WTC11 (cell line): ENCODE measurements at regions not wholly inside any gene's neighbourhood (a gene's known extent, or its start where the extent isn't known, plus 50 kb on each side); places are given as distances from the start of the nearest gene placed in this dataset.

Source experiments
- ATAC-seq: fragments of 200-7000 bp; cut with Tn5 transposase; 2 replicates; pipeline ENCODE4 v1.10.0; 2021; ENCODE audit warnings: mild to moderate bottlenecking, moderate library complexity
- CTCF ChIA-PET: fragments of 300-600 bp; sonication (Branson Sonifier 250); formaldehyde crosslinking; loops from one replicate; lab custom pipeline; 2021; ENCODE audit warnings: antibody characterized with exemption; lab: Charles Lee
- POLR2A ChIA-PET: fragments of 350-600 bp; sonication (Branson Sonifier 250); formaldehyde crosslinking; loops from one replicate; lab custom pipeline; 2021; ENCODE audit warnings: antibody characterized with exemption; lab: Charles Lee
- DNase-seq: peaks from one replicate; pipeline ENCODE4 v3.0.0; 2021; ENCODE audit warnings: low spot score
- H3K27ac Mint-ChIP-seq: 2 replicates; pipeline ENCODE4 v1.8.0; 2021; ENCODE audit warnings: mixed read lengths
- H3K27me3 Mint-ChIP-seq: 2 replicates; pipeline ENCODE4 v1.8.0; 2021; ENCODE audit warnings: low read depth, mild to moderate bottlenecking, moderate library complexity, mixed read lengths
- H3K36me3 Mint-ChIP-seq: 2 replicates; pipeline ENCODE4 v1.8.0; 2021; ENCODE audit warnings: mixed read lengths
- H3K4me1 Mint-ChIP-seq: 2 replicates; pipeline ENCODE4 v1.8.0; 2022; ENCODE audit warnings: mixed read lengths
- H3K4me3 Mint-ChIP-seq: 2 replicates; pipeline ENCODE4 v1.8.0; 2021; ENCODE audit warnings: mild to moderate bottlenecking, moderate library complexity, mixed read lengths
- H3K9me3 Mint-ChIP-seq: 2 replicates; pipeline ENCODE4 v1.8.0; 2021; ENCODE audit warnings: mixed read lengths
- CDX4 ChIP-seq: fragments of 250-450 bp; sonication (Bioruptor Pico); IDR thresholded peaks from 2 replicates; pipeline ENCODE4 v1.9.0; 2021; ENCODE audit warnings: moderate library complexity, mild to moderate bottlenecking, inconsistent platforms, borderline replicate concordance
- CTCF ChIP-seq: fragments of 200-600 bp; IDR thresholded peaks from 2 replicates; pipeline ENCODE4 v1.8.0; 2022; ENCODE audit warnings: antibody characterized with exemption
- FOXP1 ChIP-seq: sonication (generic); formaldehyde crosslinking; IDR thresholded peaks from 2 replicates; pipeline ENCODE4 v1.8.0; 2022; ENCODE audit warnings: missing genetic modification reagents, mild to moderate bottlenecking, moderate library complexity, borderline replicate concordance
- GTF2I ChIP-seq: fragments of 250-450 bp; sonication (Bioruptor Pico); conservative IDR thresholded peaks from 2 replicates; pipeline ENCODE4 v1.4.0; 2021; ENCODE audit warnings: mild to moderate bottlenecking
- MXD4 ChIP-seq: fragments of 250-450 bp; sonication (Bioruptor Pico); IDR thresholded peaks from 2 replicates; pipeline ENCODE4 v1.8.0; 2021; ENCODE audit warnings: mild to moderate bottlenecking, moderate library complexity, borderline replicate concordance
- NFYB ChIP-seq: sonication (generic); formaldehyde crosslinking; conservative IDR thresholded peaks from 2 replicates; pipeline ENCODE4 v1.8.0; 2022; ENCODE audit warnings: low read depth, missing genetic modification reagents
- PREB ChIP-seq: sonication (generic); formaldehyde crosslinking; IDR thresholded peaks from 2 replicates; pipeline ENCODE4 v1.8.1; 2022; ENCODE audit warnings: mild to moderate bottlenecking, missing genetic modification reagents, moderate library complexity, borderline replicate concordance
- RELA ChIP-seq: sonication (generic); formaldehyde crosslinking; IDR thresholded peaks from 2 replicates; pipeline ENCODE4 v1.8.1; 2022; ENCODE audit warnings: missing genetic modification reagents, mild to moderate bottlenecking, borderline replicate concordance
- RORB ChIP-seq: fragments of 250-450 bp; sonication (Bioruptor Pico); IDR thresholded peaks from 2 replicates; pipeline ENCODE4 v1.9.0; 2021; ENCODE audit warnings: mild to moderate bottlenecking
- SP1 ChIP-seq: sonication (generic); formaldehyde crosslinking; conservative IDR thresholded peaks from 2 replicates; pipeline ENCODE4 v1.8.1; 2022; ENCODE audit warnings: missing genetic modification reagents
- TEAD4 ChIP-seq: sonication (generic); formaldehyde crosslinking; IDR thresholded peaks from 2 replicates; pipeline ENCODE4 v1.8.0; 2022; ENCODE audit warnings: mild to moderate bottlenecking, missing genetic modification reagents
- ZNF232 ChIP-seq: sonication (generic); formaldehyde crosslinking; IDR thresholded peaks from 2 replicates; pipeline ENCODE4 v1.8.0; 2022; ENCODE audit warnings: mild to moderate bottlenecking, missing genetic modification reagents
- ZNF317 ChIP-seq: sonication (generic); formaldehyde crosslinking; IDR thresholded peaks from 2 replicates; pipeline ENCODE4 v1.8.1; 2023; ENCODE audit warnings: low read depth, mild to moderate bottlenecking, moderate library complexity, missing genetic modification reagents, borderline replicate concordance
- ZNF425 ChIP-seq: fragments of 250-450 bp; sonication (Bioruptor Pico); conservative IDR thresholded peaks from 2 replicates; pipeline ENCODE4 v1.9.0; 2021; ENCODE audit warnings: mild to moderate bottlenecking

GRCh38 chr4:17128268-17128667 lies 229.8 kb upstream of the LDB2 start (continued):
- TF ChIP-seq CTCF, result no peak
- TF ChIP-seq CDX4, result no peak
- no peak for TF ChIP-seq TEAD4 (CRISPR knock-in tag)
- no peak for TF ChIP-seq ZNF232 (CRISPR knock-in tag)
- TF ChIP-seq ZNF317, result no peak

- Mint-ChIP-seq H3K36me3 (peaks cover under 1% of the 10 kb centered on the region; the same call in 1 of the 2 replicates), H3K4me3 (no peak overlapping the region)
- TF ChIP-seq PREB (no peak), MXD4 (CRISPR knock-in tag) (no peak)
- TF ChIP-seq, all 79 proteins: peak for 0
- ChIA-PET CTCF (no interaction called here), POLR2A (no interaction called here)
- Mint-ChIP-seq H3K27ac (no peak overlapping the region), H3K4me1 (peaks cover 18% of the 10 kb centered on the region), H3K9me3 (peaks cover 13% of the 10 kb centered on the region), H3K27me3 (peaks cover 4% of the 10 kb centered on the region; the same call in 1 of the 2 replicates)
- no peak for ATAC-seq
- DNase-seq, result no peak
Observed at GRCh38 chr4:17126321-17126966, 228.0 kb upstream of the LDB2 start.

- peaks cover 2% of the 10 kb centered on the region; the same call in 1 of the 2 replicates for H3K27me3 Mint-ChIP-seq
- H3K4me1 Mint-ChIP-seq, result peaks cover 18% of the 10 kb centered on the region
- H3K36me3 Mint-ChIP-seq, result peaks cover 17% of the 10 kb centered on the region
- H3K27ac Mint-ChIP-seq, result no peak overlapping the region
- peaks cover 27% of the 10 kb centered on the region for H3K9me3 Mint-ChIP-seq
- DNase-seq, result no peak
- no peak overlapping the region for H3K4me3 Mint-ChIP-seq
- CTCF ChIA-PET, result interaction anchor here (0.6 to 1.6 kb wide), 2 partner anchors 9 to 13 kb away, joined by 4 to 5 read pairs; no protein-coding TSS in a partner anchor
- no peak for ATAC-seq
- POLR2A ChIA-PET, result no interaction called here
- TF ChIP-seq CTCF (0 out of 2 replicates have a peak, but pooled peaks have one; percentile 14), ZNF425 (CRISPR knock-in tag) (no peak), SP1 (CRISPR knock-in tag) (no peak), RORB (CRISPR knock-in tag) (no peak)
Observed at GRCh38 chr4:17124767-17125166, 226.3 kb upstream of the LDB2 start.

- DNase-seq, result no peak
- peaks cover 20% of the 10 kb centered on the region for H3K36me3 Mint-ChIP-seq
- H3K27ac Mint-ChIP-seq, result no peak overlapping the region
- ChIA-PET CTCF (no interaction called here), POLR2A (no interaction called here)
- H3K4me1 Mint-ChIP-seq, result peaks cover 3% of the 10 kb centered on the region
- H3K4me3 Mint-ChIP-seq, result no peak overlapping the region
- peaks cover 25% of the 10 kb centered on the region for H3K9me3 Mint-ChIP-seq
- no peak for TF ChIP-seq ZNF317
- TF ChIP-seq NFYB (CRISPR knock-in tag), result no peak
- no peak for TF ChIP-seq RELA (CRISPR knock-in tag)
- TF ChIP-seq GTF2I (CRISPR knock-in tag), result no peak
- no peak for TF ChIP-seq FOXP1 (CRISPR knock-in tag)
- TF ChIP-seq, all 79 proteins: peak for 0
- no peak for ATAC-seq
- H3K27me3 Mint-ChIP-seq, result no peaks in the 10 kb centered on the region
Observed at GRCh38 chr4:17120761-17121160, 222.3 kb upstream of the LDB2 start.
